Activated T-helper 17 cell treated with anti-CD3 and anti-CD28 coated beads, Interleukin-2, amount 50 U/mL, for 72 hours (primary cell): ENCODE measurements at regions not wholly inside any gene's neighbourhood (a gene's known extent, or its start where the extent isn't known, plus 50 kb on each side); places are given as distances from the start of the nearest gene placed in this dataset.

Experiments used
- ATAC-seq: fragments of 150-1000 bp; cut with Tn5 transposase; replicated peaks from 2 replicates; pipeline ENCODE4 v1.10.0; 2021; ENCODE audit warnings: mild to moderate bottlenecking, moderate library complexity
- H3K27ac Mint-ChIP-seq: one replicate; pipeline ENCODE4 v1.8.0; 2022; ENCODE audit warnings: mixed read lengths
- H3K27me3 Mint-ChIP-seq: one replicate; pipeline ENCODE4 v1.8.0; 2022; ENCODE audit warnings: mixed read lengths
- H3K36me3 Mint-ChIP-seq: one replicate; pipeline ENCODE4 v1.8.0; 2022; ENCODE audit warnings: low read depth, mild to moderate bottlenecking, mixed read lengths
- H3K4me1 Mint-ChIP-seq: one replicate; pipeline ENCODE4 v1.8.0; 2022; ENCODE audit warnings: mixed read lengths
- H3K4me3 Mint-ChIP-seq: one replicate; pipeline ENCODE4 v1.8.0; 2022; ENCODE audit warnings: mild to moderate bottlenecking, mixed read lengths
- H3K9me3 Mint-ChIP-seq: one replicate; pipeline ENCODE4 v1.8.0; 2022; ENCODE audit warnings: mixed read lengths

- no peak overlapping the region for H3K27ac Mint-ChIP-seq
- H3K9me3 Mint-ChIP-seq, result no peaks in the 10 kb centered on the region
- no peaks in the 10 kb centered on the region for H3K36me3 Mint-ChIP-seq
- ATAC-seq, result no peak
- no peaks in the 10 kb centered on the region for H3K4me1 Mint-ChIP-seq
- no peak overlapping the region for H3K4me3 Mint-ChIP-seq
- H3K27me3 Mint-ChIP-seq, result no peaks in the 10 kb centered on the region
Observed at GRCh38 chr1:88200545-88200944, 483.5 kb upstream of the PKN2 start.

GRCh38 chr1:88204111-88204510 is 480.0 kb upstream of the PKN2 start:
- peaks cover 6% of the 10 kb centered on the region for H3K27me3 Mint-ChIP-seq
- no peak for ATAC-seq
- H3K36me3 Mint-ChIP-seq, result no peaks in the 10 kb centered on the region
- H3K9me3 Mint-ChIP-seq, result no peaks in the 10 kb centered on the region
- H3K27ac Mint-ChIP-seq, result no peak overlapping the region
- no peaks in the 10 kb centered on the region for H3K4me1 Mint-ChIP-seq
- H3K4me3 Mint-ChIP-seq, result no peak overlapping the region

DNA sequence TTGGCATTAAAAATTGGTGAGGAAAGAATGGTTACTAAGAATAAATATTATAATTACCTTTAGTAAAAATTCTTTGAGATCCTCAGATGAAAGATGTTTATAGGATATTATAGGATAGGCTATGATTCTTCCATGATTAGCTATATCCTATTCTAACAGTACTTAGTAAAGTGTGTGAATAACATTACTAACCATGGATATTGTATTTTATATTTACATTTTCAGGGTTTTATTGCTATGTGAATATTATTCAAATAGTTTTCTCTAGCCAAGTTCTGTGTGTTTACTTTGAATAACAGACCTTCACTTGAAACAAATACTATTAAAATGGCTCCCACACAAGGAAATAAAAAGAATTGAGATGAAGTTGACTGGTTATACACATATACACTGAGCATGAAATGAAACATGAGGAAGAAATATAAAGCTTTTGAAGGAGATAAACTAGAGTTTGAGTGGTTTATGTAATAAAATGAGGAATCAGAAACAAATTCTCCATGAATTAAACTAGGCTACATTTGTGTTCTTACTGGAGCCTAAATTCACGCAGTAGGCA is 479.4 kb upstream of the PKN2 start:
- no peak for ATAC-seq
- Mint-ChIP-seq H3K36me3 (no peaks in the 10 kb centered on the region), H3K4me3 (no peak overlapping the region), H3K27me3 (peaks cover 6% of the 10 kb centered on the region), H3K9me3 (no peaks in the 10 kb centered on the region), H3K27ac (no peak overlapping the region), H3K4me1 (no peaks in the 10 kb centered on the region)

GRCh38 chr1:88208389-88208788 is 475.7 kb upstream of the PKN2 start:
- Mint-ChIP-seq H3K4me3 (no peak overlapping the region), H3K27ac (no peak overlapping the region), H3K4me1 (no peaks in the 10 kb centered on the region), H3K27me3 (peaks cover 6% of the 10 kb centered on the region), H3K36me3 (no peaks in the 10 kb centered on the region), H3K9me3 (no peaks in the 10 kb centered on the region)
- no peak for ATAC-seq

GRCh38 chr1:88210103-88210787 is 473.8 kb upstream of the PKN2 start:
- Mint-ChIP-seq H3K27me3 (peaks cover 6% of the 10 kb centered on the region), H3K27ac (no peak overlapping the region), H3K4me3 (no peak overlapping the region), H3K4me1 (no peaks in the 10 kb centered on the region), H3K36me3 (no peaks in the 10 kb centered on the region), H3K9me3 (no peaks in the 10 kb centered on the region)
- no peak for ATAC-seq

DNA sequence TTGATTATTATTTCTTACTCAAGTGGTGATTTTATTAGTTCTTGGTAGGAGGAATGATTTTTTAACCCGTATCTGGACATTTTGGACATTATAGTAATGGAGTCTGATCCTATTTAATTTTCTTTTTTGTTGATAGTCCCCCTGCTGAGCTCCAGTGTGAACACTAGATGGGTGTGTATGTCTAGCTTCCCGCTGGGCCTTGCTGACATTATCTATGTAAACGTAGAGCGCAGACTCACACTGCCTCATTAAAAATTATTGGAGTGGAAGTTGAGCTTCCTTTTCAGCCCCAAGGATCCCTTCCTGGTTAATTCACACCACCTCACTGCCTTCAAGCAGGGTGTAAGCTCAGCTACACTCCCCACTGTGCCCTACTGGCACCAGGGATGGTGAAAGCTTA is 467.6 kb upstream of the PKN2 start:
- peaks cover 10% of the 10 kb centered on the region for H3K27me3 Mint-ChIP-seq
- H3K4me1 Mint-ChIP-seq, result no peaks in the 10 kb centered on the region
- no peak for ATAC-seq
- no peak overlapping the region for H3K27ac Mint-ChIP-seq
- H3K36me3 Mint-ChIP-seq, result no peaks in the 10 kb centered on the region
- H3K9me3 Mint-ChIP-seq, result no peaks in the 10 kb centered on the region
- no peak overlapping the region for H3K4me3 Mint-ChIP-seq

DNA sequence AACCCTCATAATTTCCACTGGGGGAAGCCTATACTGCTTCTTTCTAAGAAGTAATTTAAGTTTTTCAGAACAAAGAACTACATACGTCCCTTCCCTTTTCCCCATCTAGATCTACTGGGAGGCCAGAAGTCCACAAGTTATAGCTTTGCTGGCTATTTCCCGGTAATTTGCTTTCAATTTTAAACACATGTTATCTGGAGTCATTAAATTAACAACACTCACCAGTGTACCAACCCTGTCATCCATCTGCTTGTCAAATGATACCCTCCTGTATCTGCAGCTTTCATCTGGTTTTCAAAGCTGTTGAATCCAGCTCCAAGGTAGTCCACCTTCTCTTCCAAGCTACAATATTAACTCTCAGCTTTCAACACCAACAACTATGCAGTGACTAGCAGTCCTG is 466.7 kb upstream of the PKN2 start:
- no peak overlapping the region for H3K4me3 Mint-ChIP-seq
- no peak overlapping the region for H3K27ac Mint-ChIP-seq
- H3K36me3 Mint-ChIP-seq, result no peaks in the 10 kb centered on the region
- no peak for ATAC-seq
- H3K4me1 Mint-ChIP-seq, result no peaks in the 10 kb centered on the region
- H3K27me3 Mint-ChIP-seq, result peaks cover 10% of the 10 kb centered on the region
- no peaks in the 10 kb centered on the region for H3K9me3 Mint-ChIP-seq

- no peaks in the 10 kb centered on the region for H3K9me3 Mint-ChIP-seq
- H3K36me3 Mint-ChIP-seq, result no peaks in the 10 kb centered on the region
- peaks cover 10% of the 10 kb centered on the region for H3K27me3 Mint-ChIP-seq
- H3K4me1 Mint-ChIP-seq, result no peaks in the 10 kb centered on the region
- no peak for ATAC-seq
- no peak overlapping the region for H3K27ac Mint-ChIP-seq
- H3K4me3 Mint-ChIP-seq, result no peak overlapping the region
Observed at GRCh38 chr1:88219521-88219920, 464.6 kb upstream of the PKN2 start.

DNA sequence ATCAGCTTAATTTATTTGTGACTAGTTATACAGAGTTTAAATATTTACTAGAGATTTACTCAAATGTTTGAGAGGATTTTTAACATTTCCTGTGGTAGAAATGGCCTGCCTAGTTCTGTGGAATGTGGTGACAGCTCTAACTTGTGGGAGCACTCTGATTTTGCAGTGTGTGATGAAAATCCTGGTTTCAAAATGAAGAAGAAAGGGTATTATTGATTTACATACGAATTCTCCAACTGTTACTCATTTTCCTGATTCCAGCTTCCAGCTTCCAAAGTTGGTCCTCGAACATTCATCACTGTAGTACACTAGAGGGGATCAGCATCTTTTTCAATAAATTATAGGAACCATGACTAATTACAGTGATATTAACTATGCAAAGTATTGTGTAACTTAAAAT is 462.7 kb upstream of the PKN2 start:
- no peaks in the 10 kb centered on the region for H3K36me3 Mint-ChIP-seq
- H3K4me3 Mint-ChIP-seq, result no peak overlapping the region

GRCh38 chr1:88224906-88225305 is 459.2 kb upstream of the PKN2 start:
- Mint-ChIP-seq H3K9me3 (no peaks in the 10 kb centered on the region), H3K4me3 (no peak overlapping the region), H3K27me3 (no peaks in the 10 kb centered on the region), H3K36me3 (no peaks in the 10 kb centered on the region), H3K4me1 (no peaks in the 10 kb centered on the region), H3K27ac (no peak overlapping the region)
- no peak for ATAC-seq

More for the DNA sequence above, 462.7 kb upstream of the PKN2 start:
- Mint-ChIP-seq H3K27ac (no peak overlapping the region), H3K4me1 (no peaks in the 10 kb centered on the region), H3K9me3 (no peaks in the 10 kb centered on the region), H3K27me3 (peaks cover 10% of the 10 kb centered on the region)
- ATAC-seq, result no peak

GRCh38 chr1:88228114-88228513 is 456.0 kb upstream of the PKN2 start:
- Mint-ChIP-seq H3K36me3 (no peaks in the 10 kb centered on the region), H3K4me3 (no peak overlapping the region), H3K27me3 (no peaks in the 10 kb centered on the region), H3K9me3 (no peaks in the 10 kb centered on the region), H3K4me1 (no peaks in the 10 kb centered on the region), H3K27ac (no peak overlapping the region)
- ATAC-seq, result no peak

GRCh38 chr1:88230126-88230525 is 453.9 kb upstream of the PKN2 start:
- Mint-ChIP-seq H3K4me3 (no peak overlapping the region), H3K27me3 (no peaks in the 10 kb centered on the region), H3K27ac (no peak overlapping the region), H3K36me3 (no peaks in the 10 kb centered on the region), H3K4me1 (no peaks in the 10 kb centered on the region), H3K9me3 (no peaks in the 10 kb centered on the region)
- no peak for ATAC-seq

DNA sequence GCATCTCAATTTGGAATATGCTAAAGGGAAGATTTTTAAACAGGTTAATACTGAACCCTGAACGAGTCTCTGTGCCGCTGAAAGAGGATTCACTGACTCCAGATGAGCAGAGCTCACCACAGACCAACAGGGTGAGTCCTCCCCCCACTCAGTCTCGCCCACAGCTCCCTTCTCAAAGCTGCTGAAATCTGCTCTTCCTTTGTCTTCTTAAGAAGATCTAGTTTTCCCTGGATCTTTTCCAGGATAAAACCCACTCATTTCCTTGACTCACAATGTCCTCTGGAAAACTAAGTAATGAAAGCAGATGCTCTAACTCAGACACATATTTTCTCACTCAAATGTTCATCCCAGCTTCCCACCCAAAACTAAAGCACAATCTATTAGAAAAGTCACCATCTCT is 447.0 kb upstream of the PKN2 start:
- Mint-ChIP-seq H3K27ac (no peak overlapping the region), H3K9me3 (peaks cover 5% of the 10 kb centered on the region), H3K4me3 (no peak overlapping the region), H3K4me1 (no peaks in the 10 kb centered on the region), H3K36me3 (no peaks in the 10 kb centered on the region), H3K27me3 (peaks cover 7% of the 10 kb centered on the region)
- ATAC-seq, result no peak

GRCh38 chr1:88239205-88239604 is 444.9 kb upstream of the PKN2 start:
- H3K4me1 Mint-ChIP-seq, result no peaks in the 10 kb centered on the region
- H3K27ac Mint-ChIP-seq, result no peak overlapping the region
- ATAC-seq, result no peak
- H3K36me3 Mint-ChIP-seq, result no peaks in the 10 kb centered on the region
- peaks cover 5% of the 10 kb centered on the region for H3K9me3 Mint-ChIP-seq
- peaks cover 7% of the 10 kb centered on the region for H3K27me3 Mint-ChIP-seq
- H3K4me3 Mint-ChIP-seq, result no peak overlapping the region

DNA sequence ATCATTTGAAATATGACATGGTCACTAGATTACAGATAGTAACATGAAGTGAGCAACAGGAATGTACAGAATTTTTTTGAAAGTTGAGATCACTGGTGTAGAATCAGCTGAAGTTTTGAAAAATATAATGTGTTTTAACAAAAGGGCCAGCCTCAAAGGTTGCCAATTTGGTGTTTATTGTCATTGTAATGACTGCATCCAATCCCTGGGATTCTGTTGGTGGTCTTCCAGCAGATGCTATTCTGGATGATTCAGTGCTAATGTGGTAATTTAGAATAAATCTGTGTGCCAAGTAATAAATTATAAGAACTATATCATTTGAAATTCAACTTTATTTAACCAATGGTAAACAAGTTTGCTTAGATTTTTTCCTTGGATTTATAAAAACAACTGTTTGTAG is 436.4 kb upstream of the PKN2 start:
- H3K9me3 Mint-ChIP-seq, result no peaks in the 10 kb centered on the region
- no peak overlapping the region for H3K4me3 Mint-ChIP-seq
- H3K27me3 Mint-ChIP-seq, result no peaks in the 10 kb centered on the region
- ATAC-seq, result no peak
- H3K27ac Mint-ChIP-seq, result no peak overlapping the region
- no peaks in the 10 kb centered on the region for H3K4me1 Mint-ChIP-seq
- H3K36me3 Mint-ChIP-seq, result no peaks in the 10 kb centered on the region

DNA sequence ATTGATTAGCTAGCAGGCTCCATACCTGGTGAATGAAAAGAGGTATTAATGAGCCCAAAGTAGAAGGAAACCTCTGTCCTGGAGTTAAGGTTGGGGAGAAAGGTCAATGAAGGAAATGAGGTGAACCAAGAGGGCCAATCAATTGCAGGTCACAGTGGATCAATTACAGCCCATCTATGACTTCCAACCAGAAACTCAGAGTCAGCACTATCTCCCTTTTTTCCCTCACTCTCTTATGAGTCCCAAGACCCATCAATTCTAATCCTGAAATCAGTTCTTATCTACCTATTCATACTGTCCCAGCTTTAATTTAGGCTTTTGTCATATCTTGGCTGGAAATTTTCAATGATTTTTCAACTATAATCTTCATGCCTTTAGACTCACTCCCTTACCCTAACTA is 433.2 kb upstream of the PKN2 start:
- no peaks in the 10 kb centered on the region for H3K4me1 Mint-ChIP-seq
- H3K27me3 Mint-ChIP-seq, result no peaks in the 10 kb centered on the region
- H3K27ac Mint-ChIP-seq, result no peak overlapping the region
- no peak for ATAC-seq
- no peaks in the 10 kb centered on the region for H3K36me3 Mint-ChIP-seq
- H3K9me3 Mint-ChIP-seq, result no peaks in the 10 kb centered on the region
- H3K4me3 Mint-ChIP-seq, result no peak overlapping the region
